ENCODE measurements at regions not wholly inside any gene's neighbourhood (a gene's known extent, or its start where the extent isn't known, plus 50 kb on each side); places are given as distances from the start of the nearest gene placed in this dataset.

- H3K56ac ChIP-seq (ENCODE audit: insufficient read length, low read depth, low read length) = no peak overlapping the region
- H4K20me1 ChIP-seq (ENCODE audit: control insufficient read depth, insufficient read depth, insufficient read length) = no peaks in the 10 kb centered on the region
- H2AK5ac ChIP-seq (ENCODE audit: insufficient read length, low read length) = no peak overlapping the region
- Mint-ChIP-seq H3K4me1 (peaks cover 3% of the 10 kb centered on the region in 2 experiments; a peak in 2 of 4 replicates), H3K36me3 (ENCODE audit: insufficient read depth in 1 of 3, low read depth in 3 of 3) (peaks cover 0 to 3% (median 2%) of the 10 kb centered on the region in 3 experiments; a peak in 2 of 7 replicates), H3K27ac (no peak overlapping the region), H3K4me3 (no peak overlapping the region), H3K27me3 (ENCODE audit: low read depth) (no peaks in the 10 kb centered on the region), H3K9me3 (peaks cover 0 to 4% of the 10 kb centered on the region in 2 experiments; a peak in 2 of 5 replicates)
- whole genome bisulfite sequencing (ENCODE audit: extremely low coverage, insufficient read length, low lambda C conversion rate) = no CpG with 5 or more reads among the region's 1 CpG
- no peak overlapping the region for H3K9ac ChIP-seq (ENCODE audit: extremely low read depth, insufficient read length, low read length)
- H3K18ac ChIP-seq (ENCODE audit: insufficient read length, low read depth, low read length) = no peak overlapping the region
- H3K4me1 ChIP-seq (ENCODE audit: insufficient read depth, low read length) = no peaks in the 10 kb centered on the region
- H2AFZ ChIP-seq (ENCODE audit: low read length) = no peak overlapping the region
- H3T11ph ChIP-seq (ENCODE audit: low read length) = no peak overlapping the region
- no peak overlapping the region for H3K14ac ChIP-seq (ENCODE audit: insufficient read depth, low read length)
- H3K27me3 ChIP-seq (ENCODE audit: insufficient read depth, low read length) = no peaks in the 10 kb centered on the region
- no peak overlapping the region for H3K23ac ChIP-seq (ENCODE audit: insufficient read length, low read depth, low read length)
- no peak overlapping the region for H3K4me2 ChIP-seq (ENCODE audit: insufficient read depth, insufficient read length, low read length)
- no peaks in the 10 kb centered on the region for H3K23me2 ChIP-seq (ENCODE audit: insufficient read length, low read depth, low read length, poor library complexity, severe bottlenecking)
- H3K9me3 ChIP-seq (ENCODE audit: control insufficient read depth, low read depth, low read length) = no peaks in the 10 kb centered on the region
- no peak overlapping the region for H2BK12ac ChIP-seq (ENCODE audit: insufficient read length, low read depth, low read length)
- no peak overlapping the region for H4K91ac ChIP-seq (ENCODE audit: insufficient read length, low read depth, low read length)
- H2BK15ac ChIP-seq (ENCODE audit: low read depth, low read length) = no peak overlapping the region
- no peak overlapping the region for H3K27ac ChIP-seq (ENCODE audit: insufficient read length, low read depth, low read length)
- no peak overlapping the region for H4K8ac ChIP-seq (replicated peaks; ENCODE audit: insufficient read length, low read depth, low read length)
- no peak overlapping the region for H4K5ac ChIP-seq (ENCODE audit: insufficient read length, low read depth, low read length)
- H3K4ac ChIP-seq (ENCODE audit: low read depth, low read length) = no peak overlapping the region
- no peak overlapping the region for H2BK120ac ChIP-seq (ENCODE audit: low read depth, low read length, poor library complexity, severe bottlenecking)
- no peak for TF ChIP-seq CTCF (conservative IDR thresholded peaks at IDR 0.05)
- no peaks in the 10 kb centered on the region for H3K79me2 ChIP-seq (ENCODE audit: insufficient read depth, low read length)
- no peak overlapping the region for H2BK5ac ChIP-seq (ENCODE audit: insufficient read length, low read length)
- no peak overlapping the region for H2BK20ac ChIP-seq (ENCODE audit: low read depth, low read length, poor library complexity, severe bottlenecking)
- no peaks in the 10 kb centered on the region for H3K79me1 ChIP-seq (ENCODE audit: insufficient read depth, low read depth, low read length, poor library complexity, severe bottlenecking)
- no peak for DNase-seq
Measured at GRCh38 chr2:145721681-145722080, 1201.8 kb upstream of the ZEB2 start.
